Fibroblast of peridontal ligament (primary cell): ENCODE measurements at regions not wholly inside any gene's neighbourhood (a gene's known extent, or its start where the extent isn't known, plus 50 kb on each side); places are given as distances from the start of the nearest gene placed in this dataset.

Source experiments
- DNase-seq: peaks from one replicate; pipeline ENCODE4 v3.0.0-alpha.2; 2010; ENCODE audit errors: extremely low read depth

DNA sequence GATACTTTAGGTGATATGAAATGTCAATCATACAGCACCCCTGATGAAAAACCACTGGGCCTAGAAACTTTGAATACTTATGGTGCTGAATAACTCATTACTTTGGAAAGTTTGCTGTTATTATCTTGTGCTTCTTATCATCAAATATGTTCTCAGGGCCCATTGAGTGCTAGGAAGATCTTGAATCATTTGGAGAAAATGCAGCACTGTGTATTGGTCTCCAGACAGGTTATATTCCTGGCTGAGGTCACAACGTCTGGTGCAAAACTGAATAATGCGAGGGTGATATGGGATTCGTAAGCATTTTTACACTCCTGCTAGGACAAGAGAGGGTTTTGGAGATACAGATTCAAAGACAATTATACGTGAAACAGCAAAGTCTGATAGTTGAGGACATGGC, 249.4 kb upstream of the TNC start:
- DNase-seq, result no peak

DNA sequence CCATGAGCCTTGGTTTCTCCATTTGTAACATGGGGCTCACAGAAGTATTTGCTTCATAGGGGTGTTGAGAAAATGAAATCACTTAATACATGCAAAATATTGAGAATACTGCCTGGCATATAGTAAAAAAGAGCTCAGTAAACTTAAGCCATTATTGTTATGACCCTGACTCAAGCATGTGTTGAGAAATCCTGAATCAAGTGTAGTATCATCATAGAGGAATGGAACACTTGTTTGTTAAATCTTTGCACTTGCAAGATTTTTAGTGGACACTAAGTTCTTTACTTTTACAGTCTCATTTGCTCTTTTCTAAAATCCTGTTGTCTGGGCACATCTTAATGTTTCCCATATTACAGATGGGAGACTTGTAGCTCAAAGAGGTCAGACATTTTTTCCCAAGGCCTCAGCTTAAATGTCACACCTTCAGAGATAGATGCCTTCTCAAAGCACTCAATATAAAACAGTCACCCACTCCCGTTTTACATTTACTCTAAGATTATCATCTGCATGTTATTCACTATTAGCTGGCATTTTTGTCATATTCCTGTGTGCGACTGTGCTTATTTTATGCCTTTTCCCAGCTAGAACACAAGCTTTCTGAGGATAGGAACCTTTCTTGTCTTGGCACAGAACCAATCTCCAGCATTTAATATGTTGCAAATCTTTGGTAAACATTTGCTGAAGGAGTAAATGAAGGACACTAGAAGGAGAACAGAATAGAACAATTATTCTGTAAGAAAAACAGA, 250.0 kb upstream of the TNC start:
- DNase-seq, result peak; percentile 71

DNA sequence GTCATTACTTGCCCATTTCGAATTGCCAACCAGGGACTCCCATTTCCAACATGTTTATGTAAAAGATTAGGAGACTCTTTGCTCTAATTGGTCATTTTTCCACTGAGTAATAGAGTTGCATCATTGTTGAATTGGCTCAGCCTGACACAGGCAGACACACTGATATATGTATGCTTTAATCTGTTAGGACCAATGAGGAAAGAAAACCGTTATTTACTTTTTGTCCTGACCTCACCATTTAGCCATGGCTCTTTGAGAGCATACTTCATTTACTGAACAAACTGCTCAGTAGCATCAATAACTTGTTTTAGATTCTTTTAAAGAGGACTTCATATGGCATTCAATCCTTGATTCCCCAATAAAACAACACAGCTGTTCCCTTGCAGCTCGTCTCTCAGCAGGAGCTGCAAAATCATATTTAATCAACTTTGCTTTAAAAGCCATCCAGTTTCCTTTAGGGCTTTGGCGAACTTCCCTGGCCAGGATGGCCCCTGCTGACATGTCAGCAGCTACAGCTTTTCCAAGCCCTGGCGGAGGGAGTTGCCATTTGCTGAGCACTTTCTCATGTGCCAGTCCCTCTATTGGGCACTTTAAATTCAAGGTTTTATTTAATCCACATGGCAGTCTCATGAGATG, 251.5 kb upstream of the TNC start:
- DNase-seq, result peak; percentile 93

DNA sequence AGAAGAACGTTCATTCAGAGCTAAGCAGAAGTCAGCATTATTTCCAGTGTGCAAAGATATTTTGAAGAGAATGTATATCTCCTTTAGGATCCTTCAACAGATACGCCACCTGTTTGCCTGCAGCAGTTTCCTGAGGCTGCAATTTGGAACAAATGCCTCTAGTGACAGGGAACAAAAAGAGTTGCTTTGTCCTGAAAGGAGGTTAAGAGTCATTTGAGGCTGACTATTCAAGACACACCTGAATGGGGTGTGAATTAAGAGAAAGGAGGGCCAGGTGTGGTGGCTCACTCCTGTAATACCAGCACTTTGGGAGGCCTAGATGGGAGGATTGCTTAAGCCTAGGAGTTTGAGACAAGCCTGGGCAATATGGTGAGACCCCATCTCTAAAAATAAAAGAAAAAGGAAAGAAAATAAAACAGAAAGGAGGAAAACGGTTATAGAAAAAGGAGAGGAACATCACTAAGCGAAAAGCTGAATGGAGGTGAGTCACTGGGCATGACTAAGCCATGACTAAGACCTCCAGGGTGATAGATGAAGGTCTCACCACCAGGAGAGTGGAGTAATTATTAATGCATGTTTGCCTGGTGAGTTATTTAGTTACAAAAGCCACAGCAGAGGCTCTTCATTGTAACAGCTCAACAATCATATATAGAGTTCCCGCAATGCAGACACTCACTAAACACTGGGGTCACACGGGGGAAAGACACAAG, 255.2 kb upstream of the TNC start:
- DNase-seq, result peak; percentile 85

DNA sequence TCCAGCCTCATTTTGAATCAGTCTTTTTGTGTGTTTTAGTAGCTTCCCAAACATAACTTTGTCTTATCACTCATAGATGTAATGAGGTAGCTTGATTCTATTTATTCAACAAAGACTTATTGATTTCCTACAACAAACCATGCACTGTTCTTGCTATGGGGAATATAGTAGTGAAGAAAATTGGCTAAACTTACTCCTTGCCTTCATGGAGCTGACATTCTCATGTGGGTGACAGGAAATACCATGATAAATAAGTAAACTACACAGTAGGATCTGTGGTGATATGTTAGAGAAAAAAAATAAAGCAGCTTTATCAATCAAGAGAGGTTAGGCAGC, 255.7 kb upstream of the TNC start:
- DNase-seq, result no peak

DNA sequence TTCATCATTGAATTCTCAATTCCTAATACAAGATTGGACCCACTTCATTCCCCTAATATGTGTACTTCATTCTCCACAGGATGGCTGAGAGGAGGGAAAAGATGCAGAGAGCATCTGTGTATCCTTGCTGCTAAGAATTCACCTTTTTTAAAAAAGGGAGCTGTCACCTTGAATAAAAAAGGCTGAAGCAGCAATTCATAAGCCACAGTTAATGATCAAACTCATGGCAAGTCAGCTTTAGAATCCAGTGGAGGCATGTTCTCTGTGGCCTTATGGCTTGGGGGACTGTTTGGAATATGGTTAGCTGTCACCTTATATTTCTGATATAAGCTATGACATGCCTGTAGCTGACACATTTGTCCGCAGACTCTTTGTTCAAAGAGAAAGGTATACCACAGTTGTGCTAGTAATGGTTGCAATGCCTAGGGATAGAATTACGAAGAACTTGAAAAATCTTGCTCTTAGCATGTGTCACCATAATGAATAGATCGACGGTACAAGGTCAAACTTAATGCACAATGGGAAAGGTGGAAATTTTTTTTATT, 256.8 kb upstream of the TNC start:
- DNase-seq, result no peak

DNA sequence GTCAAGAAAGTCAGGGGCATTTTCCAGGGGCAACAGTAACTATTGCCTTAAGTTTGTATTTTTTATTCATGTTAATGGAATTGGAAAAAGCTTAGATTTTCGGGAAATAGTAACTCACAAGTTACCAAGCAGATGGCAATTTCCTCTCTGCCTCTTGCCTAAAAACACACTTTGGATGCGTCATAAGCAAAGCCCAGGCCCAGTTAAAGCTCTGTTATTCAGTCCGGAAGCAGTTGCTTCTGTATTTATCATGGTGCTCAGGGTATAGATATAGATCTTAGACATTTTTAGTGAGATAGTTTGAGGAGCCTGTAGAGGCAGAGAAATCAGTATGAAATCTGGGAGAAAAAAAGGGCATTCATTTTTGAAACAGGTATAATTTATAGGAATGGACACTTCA, 260.3 kb upstream of the TNC start:
- no peak for DNase-seq

DNA sequence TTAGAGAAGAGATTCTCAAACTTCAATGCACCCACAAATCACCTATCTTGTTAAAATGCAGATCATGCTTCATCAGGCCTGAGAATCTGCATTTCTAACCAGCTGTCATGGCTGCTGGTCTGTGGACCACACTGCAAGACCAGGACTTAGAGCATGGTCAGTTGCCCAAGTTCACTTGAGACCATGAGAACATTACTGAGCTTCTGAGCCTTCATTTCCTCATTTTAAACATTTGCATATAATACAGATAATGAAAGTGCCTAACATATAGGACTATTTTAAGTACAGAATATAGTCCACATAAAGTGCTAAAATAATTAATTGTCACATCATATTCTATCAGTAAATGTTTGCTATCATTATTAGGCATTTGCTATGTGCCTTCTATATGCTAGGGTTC, 260.8 kb upstream of the TNC start:
- DNase-seq, result no peak

DNA sequence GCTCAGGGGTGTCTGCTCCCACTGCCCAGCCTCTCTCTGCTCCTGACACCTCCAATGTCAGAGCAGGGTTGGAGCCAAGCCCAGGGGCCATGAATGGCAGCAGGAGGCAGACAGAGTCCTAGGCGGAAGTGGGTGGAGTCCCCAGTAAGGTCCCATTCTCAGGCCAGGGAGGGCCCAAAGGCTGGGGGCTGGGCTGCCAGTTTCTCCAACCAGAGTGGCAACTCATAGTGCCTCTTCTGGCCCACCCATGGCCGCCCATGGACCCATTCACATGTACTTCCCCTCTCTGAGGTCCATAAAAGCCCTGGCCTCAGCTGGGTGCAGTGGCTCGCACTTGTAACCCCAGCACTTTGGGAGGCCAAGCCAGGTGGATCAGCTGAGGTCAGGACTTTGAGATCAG, 261.8 kb upstream of the TNC start:
- no peak for DNase-seq

DNA sequence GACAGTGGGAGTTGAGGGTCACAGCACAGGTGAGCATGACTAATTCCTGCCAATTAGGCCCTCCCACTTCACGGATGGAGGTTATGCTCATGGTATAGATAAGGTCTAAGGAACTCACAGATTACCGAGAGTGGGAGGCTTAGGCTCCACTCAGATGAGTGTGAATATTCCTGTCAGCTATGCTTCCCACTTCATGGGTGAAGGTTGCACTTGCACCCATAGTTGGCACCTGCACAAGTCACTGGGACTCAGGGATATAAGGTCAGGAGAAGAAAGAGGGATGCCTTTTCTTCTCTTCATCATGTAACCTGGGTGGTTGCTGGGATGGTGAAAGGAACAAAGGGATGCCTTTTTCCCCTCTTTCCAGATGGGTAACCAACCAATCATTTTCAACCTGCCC, 264.9 kb upstream of the TNC start:
- DNase-seq, result no peak

DNA sequence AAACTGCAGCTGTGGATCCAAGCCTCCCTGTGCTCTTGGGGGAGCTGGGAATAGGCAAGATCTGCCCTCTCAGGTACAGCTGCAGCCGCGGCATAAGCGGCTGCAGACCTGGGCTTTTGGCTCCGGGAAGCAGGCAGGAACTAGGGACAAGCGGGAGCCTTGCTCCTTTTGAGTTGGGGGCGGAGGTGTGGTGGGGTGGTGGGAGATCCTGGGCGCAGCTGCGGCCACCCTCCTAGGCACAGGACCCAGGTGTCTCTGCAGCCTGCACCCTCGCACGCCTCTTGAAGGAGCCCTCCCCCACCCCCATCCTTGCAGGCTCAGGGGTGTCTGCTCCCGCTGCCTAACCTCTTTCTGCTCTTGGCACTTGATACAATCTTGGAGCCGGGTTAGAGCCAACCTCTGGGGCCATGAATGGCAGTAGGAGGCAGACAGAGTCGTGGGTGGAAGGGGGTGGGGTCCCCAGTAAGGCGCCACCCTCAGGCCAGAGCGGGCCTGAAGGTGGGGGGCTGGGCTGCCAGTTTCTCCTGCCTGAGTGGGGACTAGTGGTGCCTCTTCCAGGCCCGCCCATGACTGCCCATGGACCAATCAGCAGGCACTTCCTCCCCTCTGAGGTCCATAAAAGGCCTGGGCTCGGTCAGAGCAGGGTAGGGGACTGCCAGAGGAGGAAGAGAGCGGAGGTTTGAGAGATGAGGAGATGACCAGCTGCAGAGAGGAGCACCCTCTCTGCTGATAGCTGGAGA, 267.6 kb upstream of the TNC start:
- DNase-seq, result no peak

DNA sequence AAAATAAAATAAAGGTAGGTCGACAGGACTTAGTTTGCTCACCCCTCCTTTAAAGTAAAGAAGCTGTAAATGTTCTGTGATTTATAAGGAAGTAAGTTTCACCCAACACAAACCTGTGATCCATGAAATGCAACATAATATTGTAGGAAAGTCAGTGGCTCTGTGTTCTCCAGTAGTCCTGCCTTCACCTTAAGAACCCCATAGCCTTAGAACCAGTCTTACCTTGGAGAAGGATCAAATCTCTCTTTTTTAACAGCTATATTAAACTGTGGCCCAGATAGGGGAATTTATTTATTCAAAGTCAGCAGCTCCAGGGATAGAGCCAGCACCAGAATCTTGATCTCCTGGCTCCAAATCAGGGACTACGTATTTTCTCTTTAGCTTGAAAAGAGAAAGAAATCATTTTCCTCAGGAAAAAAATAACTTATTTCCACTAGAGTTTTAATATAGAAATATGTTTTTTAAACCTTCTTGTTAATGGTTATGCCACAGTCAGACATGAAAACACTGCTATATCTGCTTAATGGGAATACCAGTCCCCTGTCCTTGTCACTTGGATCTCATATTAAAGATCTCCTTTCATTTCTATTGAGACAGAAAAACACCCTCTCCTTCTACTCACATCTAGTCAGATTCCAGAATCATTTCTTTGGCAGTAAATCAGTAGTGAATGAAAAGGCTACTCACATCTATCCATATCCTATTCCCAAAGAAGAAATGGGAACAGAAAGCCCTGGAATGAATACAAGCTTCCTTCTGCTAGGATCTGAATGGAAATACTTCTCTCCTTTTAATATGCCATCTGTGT, 269.2 kb upstream of the TNC start:
- no peak for DNase-seq

DNA sequence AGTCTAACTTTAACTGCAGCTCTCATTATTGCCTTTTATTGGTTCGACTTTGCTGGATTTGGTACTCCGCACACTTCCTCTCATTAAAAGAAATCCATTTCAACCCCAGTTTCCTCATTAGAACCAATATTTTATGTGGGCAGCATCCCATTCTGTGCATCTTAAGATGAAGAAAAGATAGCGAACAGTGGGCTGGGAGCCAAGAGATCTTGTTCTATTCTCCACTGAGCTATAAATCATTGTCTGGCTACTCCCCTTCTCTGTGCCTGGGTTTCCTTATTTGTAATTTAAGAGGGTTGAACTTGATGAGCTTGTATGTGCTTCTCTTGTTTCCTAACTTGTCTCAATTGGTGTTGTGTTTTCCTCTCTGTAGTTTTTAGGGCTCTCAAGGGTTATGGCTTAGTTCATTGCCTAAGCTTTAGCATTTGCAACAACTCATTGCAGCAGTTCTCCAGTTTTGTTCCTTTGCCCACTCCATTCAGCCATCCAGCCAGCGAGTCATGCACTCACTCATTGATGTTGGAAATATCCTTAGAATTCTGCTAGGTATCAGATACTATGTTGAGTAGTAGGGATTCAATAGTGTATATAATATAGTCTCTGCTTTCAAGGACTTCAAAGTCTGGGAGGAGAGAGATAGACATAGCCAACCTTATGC, 273.3 kb upstream of the TNC start:
- peak; percentile 42 for DNase-seq

DNA sequence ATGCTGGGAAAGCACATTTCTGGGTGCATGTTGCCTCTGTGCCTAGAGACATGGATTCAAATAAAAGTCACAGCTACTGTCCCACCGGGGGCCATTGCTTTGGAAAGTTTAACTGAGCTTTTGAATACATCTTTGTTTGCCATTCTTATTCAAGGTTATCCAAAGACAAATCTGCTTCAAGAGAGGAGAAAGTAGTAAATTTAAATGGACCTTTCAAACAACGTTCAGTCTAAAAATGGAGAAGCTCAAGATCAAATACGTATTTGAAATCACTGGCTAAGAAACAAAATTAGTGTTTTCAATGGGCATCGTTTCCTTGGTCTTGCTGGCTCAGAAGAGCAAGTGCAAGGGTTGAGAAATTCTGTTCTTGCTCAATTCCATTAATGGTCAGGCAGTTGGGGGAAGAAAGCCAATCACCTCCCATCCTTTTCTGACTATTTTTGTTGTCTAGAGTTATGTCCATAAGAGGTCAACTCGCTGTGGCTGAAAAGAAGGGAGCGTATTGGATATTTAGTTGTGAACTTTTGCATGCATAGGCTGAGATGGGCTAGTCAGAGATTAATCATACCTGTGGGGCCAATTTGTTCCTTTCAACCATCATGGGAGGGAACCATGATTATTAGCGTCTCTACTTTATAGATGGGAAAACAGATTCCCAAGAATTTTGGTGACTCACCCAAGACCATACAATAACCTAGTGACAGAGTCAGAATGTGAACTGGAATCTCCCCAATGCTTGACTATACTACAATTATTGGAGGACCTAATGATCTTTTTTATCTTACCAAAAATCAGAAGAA, 276.2 kb upstream of the TNC start:
- no peak for DNase-seq

DNA sequence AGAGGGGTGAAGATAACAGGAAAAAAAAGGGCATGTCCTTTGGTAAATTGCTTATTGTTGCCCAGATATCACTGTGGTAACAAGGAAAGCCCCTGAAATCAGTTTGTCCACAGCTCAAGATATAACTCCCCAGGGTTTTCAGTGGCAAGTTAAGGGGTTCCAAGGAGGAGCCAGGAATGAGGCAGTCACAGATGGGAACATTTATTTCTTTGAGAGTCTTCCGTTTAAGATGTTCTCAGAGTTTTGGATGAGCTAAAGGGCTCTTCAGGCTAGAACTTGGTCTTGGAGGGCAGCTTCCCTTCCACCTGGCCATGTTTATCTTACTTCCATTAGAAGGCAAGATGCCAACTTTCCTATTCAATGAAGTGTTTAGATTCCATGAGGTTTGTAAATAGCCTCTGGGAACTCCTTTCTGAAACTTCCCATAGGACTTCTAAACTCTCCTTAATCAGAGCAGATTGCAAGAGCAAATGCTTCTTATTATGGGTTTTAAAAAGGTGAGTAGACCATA, 277.6 kb upstream of the TNC start:
- DNase-seq, result no peak

DNA sequence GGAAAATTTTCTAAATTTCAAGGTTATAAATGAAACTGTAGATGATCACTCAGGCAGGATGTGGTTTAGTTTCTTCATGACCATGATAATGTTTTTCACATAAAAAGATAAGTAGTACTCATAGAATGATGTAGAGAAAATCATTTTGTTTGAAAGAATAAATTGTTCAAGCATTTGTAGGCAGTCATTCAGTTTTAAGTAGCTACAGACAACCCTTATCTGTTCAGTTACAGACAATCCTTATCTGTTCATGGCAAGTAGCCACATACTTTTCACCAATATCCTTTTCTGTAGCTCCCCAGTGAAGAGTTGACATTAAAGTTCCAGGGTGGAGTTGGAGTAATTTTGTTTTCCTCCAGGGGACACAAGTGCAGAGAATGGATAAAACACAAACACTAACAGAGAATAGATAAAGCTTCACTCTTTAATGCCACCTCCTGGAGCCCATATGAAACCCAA, 278.1 kb upstream of the TNC start:
- DNase-seq, result no peak

DNA sequence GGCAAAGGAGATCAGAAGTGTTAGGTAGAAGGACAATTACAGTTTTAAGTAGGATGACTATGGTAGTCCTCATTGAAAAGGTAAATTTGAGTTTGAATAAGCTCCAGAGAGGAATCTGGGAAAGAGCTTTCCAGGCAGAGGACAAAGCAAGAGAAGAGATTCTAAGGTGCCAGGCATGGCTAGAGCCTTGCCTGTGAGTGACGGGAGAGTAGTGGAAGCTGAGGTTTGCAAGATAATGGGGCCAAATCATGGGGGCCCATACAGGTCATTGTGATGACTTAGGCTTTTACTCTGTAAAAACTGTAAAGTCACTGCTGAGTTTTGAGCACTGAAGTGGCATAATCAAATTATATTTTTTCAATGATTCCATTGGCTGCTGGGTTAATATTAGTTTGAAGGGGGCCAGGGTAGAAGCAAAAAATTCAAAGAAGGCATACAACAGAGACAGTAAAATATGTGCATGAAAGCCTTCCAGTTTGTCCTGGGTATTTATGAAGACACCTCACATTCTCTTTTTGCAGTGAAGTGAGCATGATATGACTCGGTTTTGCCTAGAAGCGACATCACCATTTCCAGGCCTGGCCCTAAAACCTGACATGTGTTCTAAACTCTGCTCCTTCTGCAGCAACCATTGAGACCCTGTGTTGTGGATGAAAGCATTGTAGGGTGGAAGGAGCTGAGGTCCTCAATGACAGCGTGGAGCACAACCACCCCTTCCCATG, 279.8 kb upstream of the TNC start:
- DNase-seq, result no peak

DNA sequence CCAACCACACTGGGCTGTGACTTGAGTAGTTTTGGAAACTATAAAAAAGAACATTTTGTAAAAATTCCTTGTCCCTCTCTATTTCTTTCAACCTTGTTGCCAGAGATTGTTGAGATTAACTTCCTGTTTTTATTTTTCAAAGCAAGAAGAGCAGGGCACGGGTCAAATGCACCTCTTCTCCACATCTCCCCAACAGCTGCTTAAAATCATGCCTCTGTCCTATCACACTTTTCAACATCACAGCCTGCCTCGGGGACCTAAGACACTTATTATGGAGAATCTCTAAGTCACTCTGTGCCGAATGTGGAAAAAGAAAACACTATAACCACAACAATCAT, 280.3 kb upstream of the TNC start:
- DNase-seq, result no peak

DNA sequence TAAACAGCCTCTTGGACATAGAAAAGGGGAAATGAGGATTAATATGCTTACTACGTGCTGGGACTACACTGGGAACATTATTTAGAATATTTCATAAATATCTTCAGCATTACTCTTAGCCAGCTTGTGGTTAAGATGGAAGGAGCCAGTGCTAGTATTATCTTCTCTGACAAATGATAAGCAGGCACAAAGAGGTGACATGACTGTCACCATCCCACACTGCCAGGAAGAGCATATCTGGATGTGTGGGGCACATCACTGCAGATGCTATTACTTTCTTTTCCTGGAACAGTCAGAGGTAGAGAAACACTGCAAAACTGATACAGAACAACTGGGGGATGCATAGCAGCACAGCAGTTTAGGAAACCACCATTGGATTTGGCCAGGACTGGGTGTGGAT, 281.0 kb upstream of the TNC start:
- no peak for DNase-seq
